HG03439 (cell line): ENCODE measurements at regions not wholly inside any gene's neighbourhood (a gene's known extent, or its start where the extent isn't known, plus 50 kb on each side); places are given as distances from the start of the nearest gene placed in this dataset.

Experiments
- ATAC-seq: cut with Tn5 transposase; IDR thresholded peaks from one replicate; pipeline ENCODE4 v1.9.1; 2021; ENCODE audit warnings: mild to moderate bottlenecking, moderate library complexity; ENCODE audit not compliant: unreplicated experiment

GRCh38 chr13:80618781-80619180 lies 277.9 kb upstream of the SPRY2 start:
- ATAC-seq: no peak

GRCh38 chr13:80612804-80613203 lies 271.9 kb upstream of the SPRY2 start:
- ATAC-seq: no peak

GRCh38 chr13:80611310-80611709 lies 270.4 kb upstream of the SPRY2 start:
- no peak for ATAC-seq

- ATAC-seq: no peak
These were observed 264.8 kb upstream of the SPRY2 start for GRCh38 chr13:80605716-80606115.

- no peak for ATAC-seq
These were observed 264.1 kb upstream of the SPRY2 start for GRCh38 chr13:80605011-80605410.

- no peak for ATAC-seq
These were observed 263.2 kb upstream of the SPRY2 start for GRCh38 chr13:80604098-80604497.

- no peak for ATAC-seq
These were observed 262.4 kb upstream of the SPRY2 start for GRCh38 chr13:80603351-80603750.

GRCh38 chr13:80599765-80600164 lies 258.8 kb upstream of the SPRY2 start:
- ATAC-seq: no peak

GRCh38 chr13:80598189-80598588 lies 257.3 kb upstream of the SPRY2 start:
- no peak for ATAC-seq

GRCh38 chr13:80591976-80592740 lies 251.2 kb upstream of the SPRY2 start:
- no peak for ATAC-seq

- ATAC-seq: no peak
These were observed 249.6 kb upstream of the SPRY2 start for GRCh38 chr13:80590551-80590950.

- no peak for ATAC-seq
These were observed 245.4 kb upstream of the SPRY2 start for GRCh38 chr13:80586356-80586755.

GRCh38 chr13:80585531-80585930 lies 244.6 kb upstream of the SPRY2 start:
- no peak for ATAC-seq

- no peak for ATAC-seq
These were observed 243.9 kb upstream of the SPRY2 start for GRCh38 chr13:80584785-80585184.

- ATAC-seq: no peak
These were observed 243.4 kb upstream of the SPRY2 start for GRCh38 chr13:80584306-80584705.

- ATAC-seq: no peak
These were observed 237.2 kb upstream of the SPRY2 start for GRCh38 chr13:80577926-80578670.

- ATAC-seq: no peak
These were observed 236.4 kb upstream of the SPRY2 start for GRCh38 chr13:80577285-80577684.

- ATAC-seq: no peak
These were observed 233.4 kb upstream of the SPRY2 start for GRCh38 chr13:80574113-80574850.

GRCh38 chr13:80572923-80573316 lies 232.0 kb upstream of the SPRY2 start:
- no peak for ATAC-seq

GRCh38 chr13:80572308-80572922 lies 231.5 kb upstream of the SPRY2 start:
- no peak for ATAC-seq
